Kidney (tissue), 13 donors: ENCODE measurements at regions not wholly inside any gene's neighbourhood (a gene's known extent, or its start where the extent isn't known, plus 50 kb on each side); places are given as distances from the start of the nearest gene placed in this dataset.

Experiments
- DNase-seq, 5 donors: peaks; one replicate each; pipeline ENCODE4 v3.0.0-alpha.2; 2013 to 2020
- FAIRE-seq: peaks from 2 replicates; lab custom pipeline; 2012; peaks lifted over from hg19 to GRCh38; lab: Jason Lieb, UNC
- H3K27ac ChIP-seq, 2 donors: one replicate each; pipeline ENCODE4 v1.7.0; 2013; ENCODE audit warnings: low read depth in 2 of 2, low read length in 2 of 2, inconsistent platforms in 1 of 2
- H3K27me3 ChIP-seq: one replicate; pipeline ENCODE4 v1.7.1; 2013; ENCODE audit warnings: low read length, inconsistent platforms; ENCODE audit not compliant: control insufficient read depth, insufficient read depth
- H3K36me3 ChIP-seq, 3 donors: one replicate each; pipeline versions ENCODE4 v1.7.0 to v1.7.1; 2013; ENCODE audit warnings: low read length in 3 of 3, control low read depth in 1 of 3, inconsistent platforms in 1 of 3; ENCODE audit not compliant: insufficient read depth in 3 of 3, control insufficient read depth in 2 of 3
- H3K4me1 ChIP-seq, 3 donors: one replicate each; pipeline versions ENCODE4 v1.7.0 to v1.7.1; 2013; ENCODE audit warnings: low read length in 3 of 3, inconsistent platforms in 1 of 3, low read depth in 1 of 3; ENCODE audit not compliant: control insufficient read depth in 2 of 3, insufficient read depth in 2 of 3
- H3K4me3 ChIP-seq, 3 donors: one replicate each; pipeline versions ENCODE4 v1.7.0 to v1.8.1; 2013; ENCODE audit warnings: low read length in 3 of 3, control low read depth in 1 of 3, inconsistent platforms in 1 of 3
- H3K9ac ChIP-seq, 3 donors: one replicate each; pipeline versions ENCODE4 v1.7.0 to v1.7.1; 2013; ENCODE audit warnings: low read length in 3 of 3, control low read depth in 1 of 3, inconsistent platforms in 1 of 3
- H3K9me3 ChIP-seq, 3 donors: one replicate each; pipeline versions ENCODE4 v1.7.0 to v1.7.1; 2013; ENCODE audit warnings: low read length in 3 of 3, control low read depth in 1 of 3, inconsistent platforms in 1 of 3; ENCODE audit not compliant: control insufficient read depth in 2 of 3, insufficient read depth in 1 of 3
- CTCF ChIP-seq: IDR thresholded peaks from 3 replicates; pipeline ENCODE4 v1.5.1; 2012; ENCODE audit warnings: mild to moderate bottlenecking, moderate library complexity, borderline replicate concordance; ENCODE audit not compliant: insufficient read depth; ENCODE audit errors: extremely low read depth
- intact Hi-C: fragments of 100-400 bp; cut with DNase I; formaldehyde crosslinking; loops from one replicate; pipeline ENCODE4 v1.11.1; 2022
- donor health status: control.
- donor health status: control.
- donor health status: control.
- donor health status: control.
- donor health status: control.
- donor health status: DM: yes; HTN: yes; CAD: no.
- donor health status: Normal renal cell carcinoma (clear cell type).

DNA sequence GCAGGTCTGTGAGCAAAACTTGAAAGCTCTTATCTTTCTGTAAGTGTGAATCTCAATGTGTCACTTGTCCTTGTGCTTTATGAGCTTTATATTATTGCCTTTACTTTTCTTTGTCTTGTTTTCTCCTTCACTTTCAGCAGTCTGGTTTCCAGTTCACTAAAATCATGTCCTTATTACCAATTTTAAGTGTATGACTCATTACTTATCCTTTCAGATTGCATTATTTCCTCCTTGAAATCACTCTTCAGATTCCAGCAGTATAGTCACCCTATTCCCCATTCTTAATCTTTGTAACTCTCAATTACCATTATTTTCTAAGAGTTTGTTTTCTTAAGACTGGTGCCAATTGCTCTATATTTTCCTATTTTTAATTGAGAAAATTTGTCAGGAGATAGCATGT lies 117.4 kb upstream of the GRIK2 start:
- intact Hi-C loops = no loop called here
- Histone ChIP-seq H3K27me3 (no peaks in the 10 kb centered on the region), H3K4me3 (no peak overlapping the region), H3K9me3 (no peaks in the 10 kb centered on the region), H3K27ac (no peak overlapping the region), H3K36me3 (no peaks in the 10 kb centered on the region), H3K4me1 (no peaks in the 10 kb centered on the region), H3K9ac (no peak overlapping the region)
- no peak for TF ChIP-seq CTCF
- DNase-seq (no peak), FAIRE-seq (no peak)

DNA sequence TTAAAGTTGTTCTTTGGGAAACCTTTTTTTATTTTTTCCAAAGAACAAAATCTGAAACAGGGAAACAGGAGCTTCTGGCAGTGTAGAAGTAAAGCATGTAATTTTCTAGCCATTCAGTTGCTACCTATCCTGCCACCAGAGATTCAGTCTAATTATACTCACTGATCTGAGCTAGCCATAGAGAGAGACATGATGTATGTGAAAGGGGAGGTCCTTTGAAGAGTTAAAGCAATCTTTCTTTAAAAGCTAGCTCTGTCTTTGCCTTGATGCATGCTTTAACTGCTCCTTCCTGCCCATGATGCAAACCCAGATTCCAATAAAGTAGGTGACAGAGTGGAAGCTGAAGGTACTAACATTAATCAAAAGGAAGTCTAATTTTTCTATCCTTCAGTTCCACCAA lies 114.1 kb upstream of the GRIK2 start:
- no peak for FAIRE-seq
- Histone ChIP-seq H3K27me3 (no peaks in the 10 kb centered on the region), H3K9me3 (no peaks in the 10 kb centered on the region), H3K27ac (no peak overlapping the region), H3K4me1 (no peaks in the 10 kb centered on the region), H3K36me3 (no peaks in the 10 kb centered on the region), H3K9ac (no peak overlapping the region), H3K4me3 (no peak overlapping the region)
- no peak for TF ChIP-seq CTCF
- no peak for DNase-seq
- intact Hi-C loops = no loop called here

GRCh38 chr6:101281266-101281665 lies 112.2 kb upstream of the GRIK2 start:
- Histone ChIP-seq H3K9ac (no peak overlapping the region), H3K4me3 (no peak overlapping the region), H3K36me3 (no peaks in the 10 kb centered on the region), H3K4me1 (no peaks in the 10 kb centered on the region), H3K9me3 (no peaks in the 10 kb centered on the region), H3K27ac (no peak overlapping the region), H3K27me3 (no peaks in the 10 kb centered on the region)
- intact Hi-C loops = no loop called here
- FAIRE-seq (no peak), DNase-seq (no peak)
- no peak for TF ChIP-seq CTCF

GRCh38 chr6:101284131-101284530 lies 109.4 kb upstream of the GRIK2 start:
- intact Hi-C loops = no loop called here
- peak in 1 of 5 donors; percentile 23 for DNase-seq
- no peaks in the 10 kb centered on the region for H3K9me3 ChIP-seq
- no peak for FAIRE-seq
- H3K4me3 ChIP-seq = no peak overlapping the region
- H3K27me3 ChIP-seq = no peaks in the 10 kb centered on the region
- no peak overlapping the region for H3K9ac ChIP-seq
- TF ChIP-seq CTCF = no peak
- H3K4me1 ChIP-seq = no peaks in the 10 kb centered on the region
- H3K36me3 ChIP-seq = no peaks in the 10 kb centered on the region
- H3K27ac ChIP-seq = no peak overlapping the region
